ENCODE measurements at regions not wholly inside any gene's neighbourhood (a gene's known extent, or its start where the extent isn't known, plus 50 kb on each side); places are given as distances from the start of the nearest gene placed in this dataset.

DNA sequence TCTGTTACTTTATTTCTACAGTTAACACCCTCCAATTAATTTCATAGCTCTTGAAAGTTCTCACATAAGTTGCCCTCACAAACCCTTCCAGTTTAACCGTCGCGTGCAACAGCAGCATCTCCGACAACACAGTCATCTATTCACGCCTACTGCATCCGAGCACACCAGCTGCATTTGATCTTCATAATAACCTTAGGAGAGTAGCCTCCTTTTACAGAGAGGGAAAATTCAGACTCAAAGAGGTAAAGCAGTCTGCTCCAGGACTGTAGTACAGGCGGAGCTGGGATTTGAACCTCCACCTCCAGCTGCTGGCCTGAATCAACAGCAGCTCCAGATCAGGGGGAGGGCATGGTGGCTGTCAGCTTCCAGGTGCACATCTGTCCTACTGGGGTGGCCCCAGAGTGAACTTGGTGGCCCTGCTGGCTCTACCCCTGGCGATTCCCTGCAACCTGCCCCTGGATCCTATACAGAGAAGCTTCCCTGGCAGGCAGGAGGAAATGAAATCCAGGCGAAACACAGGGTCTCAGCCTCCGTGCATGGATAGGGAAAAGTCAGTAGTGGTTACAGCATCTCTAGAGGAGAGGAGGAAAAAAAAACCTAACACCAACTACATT is 71.6 kb upstream of the UNC5A start:
- TF ChIP-seq, protein P1, sequence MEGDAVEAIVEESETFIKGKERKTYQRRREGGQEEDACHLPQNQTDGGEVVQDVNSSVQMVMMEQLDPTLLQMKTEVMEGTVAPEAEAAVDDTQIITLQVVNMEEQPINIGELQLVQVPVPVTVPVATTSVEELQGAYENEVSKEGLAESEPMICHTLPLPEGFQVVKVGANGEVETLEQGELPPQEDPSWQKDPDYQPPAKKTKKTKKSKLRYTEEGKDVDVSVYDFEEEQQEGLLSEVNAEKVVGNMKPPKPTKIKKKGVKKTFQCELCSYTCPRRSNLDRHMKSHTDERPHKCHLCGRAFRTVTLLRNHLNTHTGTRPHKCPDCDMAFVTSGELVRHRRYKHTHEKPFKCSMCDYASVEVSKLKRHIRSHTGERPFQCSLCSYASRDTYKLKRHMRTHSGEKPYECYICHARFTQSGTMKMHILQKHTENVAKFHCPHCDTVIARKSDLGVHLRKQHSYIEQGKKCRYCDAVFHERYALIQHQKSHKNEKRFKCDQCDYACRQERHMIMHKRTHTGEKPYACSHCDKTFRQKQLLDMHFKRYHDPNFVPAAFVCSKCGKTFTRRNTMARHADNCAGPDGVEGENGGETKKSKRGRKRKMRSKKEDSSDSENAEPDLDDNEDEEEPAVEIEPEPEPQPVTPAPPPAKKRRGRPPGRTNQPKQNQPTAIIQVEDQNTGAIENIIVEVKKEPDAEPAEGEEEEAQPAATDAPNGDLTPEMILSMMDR (IDR thresholded peaks at IDR 0.05): no peak
- TF ChIP-seq POLR2A (IDR thresholded peaks at IDR 0.05): no peak

All from Peyer's patch (tissue), 4 donors.